ENCODE measurements at regions not wholly inside any gene's neighbourhood (a gene's known extent, or its start where the extent isn't known, plus 50 kb on each side); places are given as distances from the start of the nearest gene placed in this dataset.

DNA sequence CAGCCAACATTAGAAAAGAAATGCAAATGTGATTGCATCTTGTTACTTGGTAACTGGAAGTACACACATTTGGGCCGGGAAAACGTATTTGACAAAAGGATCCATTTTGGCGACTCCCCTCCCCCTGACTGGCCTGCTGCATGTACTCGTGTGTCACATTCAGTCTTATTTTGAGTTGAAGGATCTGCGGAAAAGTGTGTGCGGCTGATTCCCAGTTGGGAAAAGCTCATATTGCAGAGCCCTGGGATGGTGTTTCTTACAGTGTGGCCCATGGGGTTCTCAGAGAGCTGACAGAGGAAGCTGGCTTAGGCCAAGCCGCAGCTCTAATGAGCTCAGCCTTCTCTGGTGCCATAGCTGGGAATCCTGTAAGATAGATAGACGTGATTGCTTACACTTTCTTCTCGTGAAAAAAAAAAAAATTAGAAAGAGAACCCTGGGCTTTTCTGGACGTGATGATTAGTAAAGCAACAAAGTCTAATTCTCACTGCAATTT is 170.3 kb upstream of the ARGLU1 start:
- Mint-ChIP-seq H3K27ac (no peak overlapping the region), H3K36me3 (no peaks in the 10 kb centered on the region), H3K27me3 (no peaks in the 10 kb centered on the region), H3K4me1 (no peaks in the 10 kb centered on the region), H3K4me3 (no peak overlapping the region), H3K9me3 (peaks cover 3% of the 10 kb centered on the region)
- ATAC-seq = no peak

DNA sequence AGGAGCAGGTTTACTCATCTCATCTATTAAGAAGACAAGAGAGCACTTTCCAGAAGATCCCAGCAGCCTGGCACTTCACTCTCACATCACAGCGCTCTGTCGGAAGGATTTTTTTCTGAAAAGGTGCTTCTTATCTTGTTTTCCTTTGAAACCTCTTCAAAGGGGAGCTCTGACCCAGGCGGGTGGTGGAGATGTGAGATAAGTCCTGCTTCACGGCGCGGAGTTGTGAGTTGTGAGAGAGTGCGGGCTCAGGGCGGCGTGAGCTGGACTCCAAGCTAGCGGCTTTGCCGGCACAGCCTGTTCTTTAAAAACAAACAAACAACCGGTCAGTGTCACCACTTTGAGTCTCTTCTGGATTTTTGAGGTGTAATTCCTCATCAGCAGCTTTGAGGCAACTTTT is 169.0 kb upstream of the ARGLU1 start:
- Mint-ChIP-seq H3K4me1 (no peaks in the 10 kb centered on the region), H3K9me3 (peaks cover 3% of the 10 kb centered on the region), H3K27me3 (no peaks in the 10 kb centered on the region), H3K36me3 (no peaks in the 10 kb centered on the region), H3K4me3 (no peak overlapping the region), H3K27ac (no peak overlapping the region)
- ATAC-seq = no peak

DNA sequence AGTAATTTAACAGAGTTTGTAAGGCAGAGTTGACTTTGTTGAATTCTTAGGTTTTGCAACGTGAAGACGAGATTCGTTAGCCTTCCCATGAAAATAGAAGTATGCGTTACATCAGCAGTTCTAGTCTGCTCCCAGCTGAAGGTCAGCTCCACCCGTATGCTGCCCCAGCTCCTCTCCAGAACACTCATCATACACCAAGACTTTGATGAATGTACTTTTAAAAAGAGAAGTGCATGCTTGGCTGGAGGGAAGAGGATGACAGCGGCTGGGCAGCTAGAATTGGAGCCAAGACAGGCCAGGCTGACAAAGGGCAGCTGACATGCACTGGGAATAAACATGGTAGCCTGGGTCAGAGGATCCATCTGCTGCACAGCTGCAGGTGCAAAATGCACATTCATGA is 166.3 kb upstream of the ARGLU1 start:
- H3K27ac Mint-ChIP-seq = no peak overlapping the region
- no peaks in the 10 kb centered on the region for H3K4me1 Mint-ChIP-seq
- no peaks in the 10 kb centered on the region for H3K27me3 Mint-ChIP-seq
- no peaks in the 10 kb centered on the region for H3K36me3 Mint-ChIP-seq
- no peak for ATAC-seq
- H3K9me3 Mint-ChIP-seq = peaks cover 3% of the 10 kb centered on the region
- H3K4me3 Mint-ChIP-seq = no peak overlapping the region

DNA sequence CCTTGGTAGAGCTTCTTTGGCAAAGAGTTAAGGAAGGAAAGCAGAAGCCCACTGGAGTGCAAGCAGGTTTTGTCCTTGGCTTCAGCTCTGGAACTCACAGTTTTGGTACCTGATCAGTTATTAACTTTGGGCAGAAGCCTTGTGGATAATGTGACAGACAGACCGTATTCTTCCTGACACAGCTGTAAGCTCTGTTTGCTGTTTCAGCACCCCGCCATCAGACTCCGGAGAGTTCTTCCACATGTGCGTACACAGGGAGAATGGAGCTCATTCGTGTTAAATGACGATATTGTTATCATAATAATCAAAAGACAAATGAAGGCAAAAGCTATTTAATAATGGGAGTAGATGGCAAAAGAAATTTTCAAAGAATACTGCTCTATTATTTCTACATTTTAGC is 155.1 kb upstream of the ARGLU1 start:
- Mint-ChIP-seq H3K4me1 (no peaks in the 10 kb centered on the region), H3K9me3 (peaks cover 3% of the 10 kb centered on the region), H3K36me3 (no peaks in the 10 kb centered on the region), H3K27me3 (no peaks in the 10 kb centered on the region), H3K4me3 (no peak overlapping the region), H3K27ac (no peak overlapping the region)
- no peak for ATAC-seq

DNA sequence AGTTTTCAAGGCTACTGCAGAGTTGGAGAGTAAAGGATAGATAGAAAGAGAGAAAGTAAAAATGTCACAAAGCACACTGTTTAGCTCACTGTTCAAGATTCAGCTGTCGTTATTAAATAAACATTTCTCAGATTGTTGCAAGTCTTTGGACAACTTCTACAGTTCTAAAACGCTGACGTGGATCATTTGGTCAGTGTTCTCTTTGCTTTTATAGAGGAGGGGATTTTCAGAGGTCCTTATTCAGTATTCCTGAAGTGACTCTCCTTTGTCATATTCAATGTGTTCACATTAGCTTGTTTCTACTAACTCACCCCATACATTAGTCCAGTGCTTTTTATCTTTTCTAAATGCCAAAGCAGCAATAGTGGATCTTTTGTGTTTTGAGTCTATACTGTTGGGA is 154.7 kb upstream of the ARGLU1 start:
- Mint-ChIP-seq H3K27me3 (no peaks in the 10 kb centered on the region), H3K36me3 (no peaks in the 10 kb centered on the region), H3K4me1 (no peaks in the 10 kb centered on the region), H3K4me3 (no peak overlapping the region), H3K27ac (no peak overlapping the region), H3K9me3 (peaks cover 5% of the 10 kb centered on the region)
- no peak for ATAC-seq

DNA sequence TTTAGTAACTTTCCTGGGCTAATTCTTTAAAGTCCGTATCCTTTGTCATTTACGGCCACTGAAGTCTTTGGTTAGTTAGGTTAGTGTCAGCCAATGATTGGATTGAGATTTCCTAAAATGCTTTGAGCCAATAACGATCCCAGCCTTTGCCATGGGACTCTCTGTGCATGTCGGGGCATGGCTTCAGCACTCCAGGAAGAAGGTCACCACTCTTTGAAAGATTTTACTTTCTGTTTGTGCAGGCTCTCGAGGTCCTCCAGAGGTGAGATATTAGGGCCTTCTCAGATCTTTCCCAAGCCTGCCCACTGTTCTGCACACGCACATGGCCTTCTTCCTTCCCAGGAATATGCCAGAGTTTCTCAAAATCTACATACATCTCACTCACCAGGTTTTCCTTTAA is 153.7 kb upstream of the ARGLU1 start:
- H3K4me3 Mint-ChIP-seq = no peak overlapping the region
- no peaks in the 10 kb centered on the region for H3K36me3 Mint-ChIP-seq
- H3K27me3 Mint-ChIP-seq = no peaks in the 10 kb centered on the region
- ATAC-seq = no peak
- no peaks in the 10 kb centered on the region for H3K4me1 Mint-ChIP-seq
- H3K27ac Mint-ChIP-seq = no peak overlapping the region
- peaks cover 9% of the 10 kb centered on the region for H3K9me3 Mint-ChIP-seq

DNA sequence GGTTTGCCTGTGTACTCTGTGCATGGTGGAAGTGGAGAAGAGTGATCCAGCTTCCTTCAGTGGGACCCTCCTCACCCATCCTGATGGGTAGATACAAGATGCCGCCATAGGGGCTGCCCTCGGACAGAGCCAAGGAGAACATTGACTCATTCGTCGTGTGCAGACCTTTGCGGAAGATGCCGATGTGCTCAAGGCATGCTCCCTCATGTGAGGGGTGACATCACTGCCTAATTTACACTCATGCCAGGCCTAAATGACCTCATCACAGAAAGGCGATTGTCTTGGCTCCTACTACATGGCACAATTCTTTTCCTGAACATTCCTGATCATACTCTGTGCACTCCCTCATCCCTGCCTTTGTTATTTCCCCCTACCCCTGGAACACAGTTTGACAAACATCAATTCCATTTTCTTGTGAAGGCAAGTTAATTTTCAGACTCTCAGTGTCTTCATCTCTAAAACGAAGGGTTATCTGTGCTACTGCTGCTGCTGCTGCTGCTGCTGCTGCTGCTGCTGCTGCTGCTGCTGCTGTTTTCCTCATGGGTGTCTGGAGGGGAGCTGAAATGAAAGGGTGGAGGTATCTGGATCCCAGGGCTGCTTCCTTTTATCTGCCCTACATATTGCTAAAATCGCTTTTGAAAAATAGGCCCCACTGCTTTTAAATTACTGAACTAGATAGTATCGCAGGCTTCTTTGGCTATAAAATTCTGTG is 146.5 kb upstream of the ARGLU1 start:
- Mint-ChIP-seq H3K4me3 (no peak overlapping the region), H3K9me3 (peaks cover 9% of the 10 kb centered on the region), H3K27ac (no peak overlapping the region), H3K4me1 (no peaks in the 10 kb centered on the region), H3K36me3 (no peaks in the 10 kb centered on the region), H3K27me3 (no peaks in the 10 kb centered on the region)
- ATAC-seq = no peak

DNA sequence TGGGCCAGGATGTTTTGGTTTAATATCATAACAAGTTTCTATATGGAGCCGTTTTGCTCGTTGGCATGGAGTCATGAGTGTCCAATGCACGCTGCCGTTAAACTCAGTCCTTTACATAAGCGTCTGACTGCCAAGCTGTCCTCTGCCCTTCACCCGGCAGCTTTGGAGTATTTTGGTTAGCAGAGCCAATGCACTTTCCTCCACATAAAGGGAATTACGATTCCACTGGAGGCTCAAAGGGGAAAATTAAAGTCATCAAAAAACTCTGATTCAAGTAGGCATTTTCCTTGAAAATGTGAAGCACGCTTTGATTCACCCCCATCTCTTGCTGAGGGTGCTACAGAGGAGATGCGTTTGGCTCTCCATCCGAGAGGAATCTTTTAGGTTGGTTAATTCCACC is 144.4 kb upstream of the ARGLU1 start:
- no peaks in the 10 kb centered on the region for H3K27me3 Mint-ChIP-seq
- H3K9me3 Mint-ChIP-seq = peaks cover 4% of the 10 kb centered on the region
- no peak for ATAC-seq
- H3K4me1 Mint-ChIP-seq = no peaks in the 10 kb centered on the region
- H3K4me3 Mint-ChIP-seq = no peak overlapping the region
- no peaks in the 10 kb centered on the region for H3K36me3 Mint-ChIP-seq
- no peak overlapping the region for H3K27ac Mint-ChIP-seq

DNA sequence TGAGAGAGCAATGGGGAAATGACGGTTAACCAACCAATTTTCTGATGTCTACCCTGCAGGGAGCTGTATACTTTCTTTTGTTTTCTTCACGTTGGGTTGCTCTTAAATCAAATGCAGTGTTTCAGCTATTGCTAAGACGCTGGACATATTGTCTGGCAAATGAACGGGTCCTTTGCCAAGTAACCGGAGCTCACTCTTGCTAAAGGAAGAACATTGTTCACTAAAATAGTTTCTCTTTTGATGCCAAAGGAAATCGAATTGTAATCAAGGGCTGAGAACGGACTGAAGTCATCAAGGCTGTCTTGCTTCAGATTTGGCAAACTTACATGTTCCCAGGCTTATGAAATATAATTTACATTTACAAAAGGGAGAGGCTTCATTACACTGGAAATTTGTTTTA is 142.3 kb upstream of the ARGLU1 start:
- no peaks in the 10 kb centered on the region for H3K4me1 Mint-ChIP-seq
- no peak for ATAC-seq
- no peak overlapping the region for H3K27ac Mint-ChIP-seq
- H3K9me3 Mint-ChIP-seq = peaks cover 2% of the 10 kb centered on the region
- H3K36me3 Mint-ChIP-seq = no peaks in the 10 kb centered on the region
- H3K27me3 Mint-ChIP-seq = no peaks in the 10 kb centered on the region
- no peak overlapping the region for H3K4me3 Mint-ChIP-seq

DNA sequence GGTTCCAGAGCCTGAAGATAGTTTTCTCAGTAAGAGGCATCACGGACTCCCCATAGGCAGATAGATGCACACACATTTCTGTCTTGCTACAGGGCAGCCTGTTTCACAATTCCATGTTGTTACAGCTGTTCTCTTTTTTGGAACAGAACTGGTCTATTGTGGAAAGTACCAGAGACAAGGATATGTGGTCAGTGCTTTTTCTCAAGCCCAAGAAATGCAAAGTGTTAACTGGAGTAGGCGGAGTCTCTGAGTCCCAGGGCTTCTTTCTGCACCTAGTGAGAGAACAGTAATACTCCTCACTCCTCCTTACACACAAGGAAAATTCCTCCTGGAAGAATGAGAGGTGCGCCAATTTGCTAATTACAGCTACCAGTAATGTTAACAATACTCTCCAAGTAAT is 141.6 kb upstream of the ARGLU1 start:
- no peaks in the 10 kb centered on the region for H3K4me1 Mint-ChIP-seq
- no peak overlapping the region for H3K27ac Mint-ChIP-seq
- peaks cover 2% of the 10 kb centered on the region for H3K9me3 Mint-ChIP-seq
- ATAC-seq = no peak
- no peaks in the 10 kb centered on the region for H3K36me3 Mint-ChIP-seq
- H3K27me3 Mint-ChIP-seq = no peaks in the 10 kb centered on the region
- H3K4me3 Mint-ChIP-seq = no peak overlapping the region

DNA sequence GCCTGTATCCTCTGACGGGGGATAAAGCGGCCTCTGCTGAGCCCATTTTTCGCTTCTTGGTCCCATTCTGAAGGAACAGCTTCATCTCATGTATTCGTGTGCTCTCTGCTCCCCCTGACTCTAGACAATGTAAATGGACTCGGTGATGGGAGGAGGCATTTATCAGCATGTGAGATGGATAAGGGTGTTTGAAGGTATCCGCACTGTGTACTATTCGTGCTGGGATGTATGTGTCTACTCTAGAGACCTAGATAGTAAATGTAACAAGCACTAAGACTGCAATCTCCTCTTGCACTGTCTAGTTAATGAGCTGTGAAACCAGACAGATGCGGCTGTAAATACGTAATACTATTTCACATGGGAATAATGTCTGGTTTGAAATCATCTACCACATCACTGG is 134.6 kb upstream of the ARGLU1 start:
- Mint-ChIP-seq H3K4me1 (no peaks in the 10 kb centered on the region), H3K9me3 (no peaks in the 10 kb centered on the region), H3K27me3 (no peaks in the 10 kb centered on the region), H3K36me3 (no peaks in the 10 kb centered on the region), H3K27ac (no peak overlapping the region), H3K4me3 (no peak overlapping the region)
- no peak for ATAC-seq

DNA sequence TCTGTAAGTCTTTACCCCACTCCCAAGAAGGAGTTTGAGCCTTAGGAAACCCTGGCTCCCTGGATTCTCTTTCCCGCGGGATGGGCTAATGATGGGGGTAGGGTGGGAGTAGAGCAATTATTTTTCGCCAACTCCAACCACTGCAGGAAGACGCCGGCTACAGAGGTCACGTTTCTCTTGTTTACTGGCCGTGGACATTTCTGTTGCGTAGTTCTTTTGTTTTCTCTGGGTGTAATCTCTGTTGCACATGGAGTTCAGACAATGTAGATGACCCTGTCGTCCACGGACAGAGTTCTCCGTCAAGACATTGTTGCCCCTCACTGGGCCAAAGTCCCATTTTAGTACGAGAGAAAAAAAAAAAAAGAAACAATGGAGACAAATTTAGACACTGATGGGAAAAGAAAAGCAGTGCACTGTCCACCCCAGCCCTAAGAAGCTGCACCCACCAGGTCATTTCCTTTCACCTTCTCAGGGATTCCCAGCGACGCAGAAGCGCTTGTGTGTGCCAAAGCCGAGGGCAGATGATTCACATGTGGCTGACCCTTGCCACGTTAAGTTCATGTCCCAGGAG is 133.9 kb upstream of the ARGLU1 start:
- Mint-ChIP-seq H3K9me3 (no peaks in the 10 kb centered on the region), H3K4me1 (no peaks in the 10 kb centered on the region), H3K36me3 (no peaks in the 10 kb centered on the region)

DNA sequence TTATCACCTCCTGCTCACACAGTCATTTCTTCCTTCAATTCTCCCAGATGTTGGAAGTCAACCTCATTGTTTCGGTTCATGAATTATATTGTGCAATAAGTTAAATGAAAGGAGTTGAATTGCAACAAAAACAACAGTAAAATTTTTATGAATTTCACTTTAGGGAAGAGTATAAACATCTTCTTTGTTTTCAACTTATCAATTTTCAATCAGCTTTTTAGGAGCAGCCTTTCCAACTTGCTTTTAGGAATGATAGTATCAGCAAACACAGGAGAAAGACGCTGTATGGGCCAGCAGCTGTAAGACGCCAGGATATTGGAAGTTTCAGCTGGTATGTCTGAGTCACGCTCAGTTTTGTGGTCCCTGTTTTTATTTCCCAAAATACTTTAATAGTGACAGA is 132.5 kb upstream of the ARGLU1 start:
- no peaks in the 10 kb centered on the region for H3K27me3 Mint-ChIP-seq
- H3K36me3 Mint-ChIP-seq = no peaks in the 10 kb centered on the region
- ATAC-seq = no peak
- H3K4me1 Mint-ChIP-seq = no peaks in the 10 kb centered on the region
- H3K27ac Mint-ChIP-seq = no peak overlapping the region
- no peaks in the 10 kb centered on the region for H3K9me3 Mint-ChIP-seq
- H3K4me3 Mint-ChIP-seq = no peak overlapping the region

More for the DNA sequence above, 133.9 kb upstream of the ARGLU1 start:
- no peak for ATAC-seq
- Mint-ChIP-seq H3K4me3 (no peak overlapping the region), H3K27ac (no peak overlapping the region), H3K27me3 (no peaks in the 10 kb centered on the region)

DNA sequence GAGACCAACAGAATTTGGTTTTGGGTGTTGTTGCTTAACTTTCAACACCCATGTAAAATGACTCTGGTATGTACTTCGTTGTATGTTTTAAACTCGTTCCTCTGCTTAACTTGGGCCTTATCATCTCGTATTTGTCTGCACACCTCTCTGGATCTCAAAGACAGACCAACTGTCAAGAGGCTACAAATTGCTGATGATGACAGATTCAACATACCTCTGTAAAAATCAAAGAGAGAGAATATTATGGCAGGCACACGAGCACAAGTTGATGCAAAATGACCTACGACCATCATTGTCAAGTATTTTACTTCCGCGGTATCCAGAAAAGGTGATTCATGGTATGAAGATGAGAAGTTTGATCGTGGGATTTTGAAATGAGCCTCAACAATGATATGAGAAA is 132.1 kb upstream of the ARGLU1 start:
- Mint-ChIP-seq H3K36me3 (no peaks in the 10 kb centered on the region), H3K9me3 (no peaks in the 10 kb centered on the region), H3K27ac (no peak overlapping the region), H3K4me1 (no peaks in the 10 kb centered on the region), H3K4me3 (no peak overlapping the region), H3K27me3 (no peaks in the 10 kb centered on the region)
- ATAC-seq = no peak

DNA sequence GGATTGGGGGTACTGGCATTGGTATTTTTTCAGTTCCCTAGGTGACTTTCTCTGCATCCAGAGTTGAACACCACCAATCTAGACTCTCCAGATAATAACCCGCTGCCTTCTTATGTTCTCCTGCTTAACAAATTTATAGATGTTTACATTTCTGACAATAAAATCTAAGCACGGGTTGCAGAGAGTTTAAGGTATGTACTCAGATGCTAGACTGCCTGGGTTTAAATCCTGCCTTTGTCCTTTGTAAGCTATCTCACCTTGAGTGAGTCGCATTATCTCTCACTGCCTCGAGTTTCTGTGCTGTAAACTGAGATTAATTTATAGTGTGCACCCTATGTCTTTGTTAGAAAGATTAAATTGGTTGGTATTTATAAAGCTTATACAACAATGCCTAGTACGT is 131.4 kb upstream of the ARGLU1 start:
- Mint-ChIP-seq H3K4me1 (no peaks in the 10 kb centered on the region), H3K27ac (no peak overlapping the region), H3K27me3 (no peaks in the 10 kb centered on the region), H3K4me3 (no peak overlapping the region), H3K9me3 (no peaks in the 10 kb centered on the region), H3K36me3 (no peaks in the 10 kb centered on the region)
- no peak for ATAC-seq

DNA sequence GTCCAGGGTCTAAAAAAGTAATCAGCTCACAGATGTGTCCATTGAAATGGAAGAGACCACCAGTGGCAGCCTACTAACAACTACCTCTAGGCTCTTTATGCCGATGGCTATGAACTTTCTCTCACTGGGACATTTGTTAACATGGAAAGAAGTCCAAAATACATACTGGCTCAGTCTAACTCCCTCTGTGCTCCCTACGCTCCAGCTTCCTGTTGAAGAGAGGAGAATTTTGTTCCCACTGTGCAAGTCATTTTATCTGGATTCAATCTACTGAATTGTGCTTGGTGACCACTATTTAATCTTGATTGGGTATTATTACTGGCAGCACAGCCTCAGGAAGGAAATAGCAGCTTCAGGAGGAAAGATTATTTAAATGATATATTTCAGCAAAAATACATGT is 128.8 kb upstream of the ARGLU1 start:
- Mint-ChIP-seq H3K27me3 (no peaks in the 10 kb centered on the region), H3K9me3 (no peaks in the 10 kb centered on the region), H3K36me3 (no peaks in the 10 kb centered on the region), H3K4me3 (no peak overlapping the region), H3K27ac (no peak overlapping the region), H3K4me1 (no peaks in the 10 kb centered on the region)
- ATAC-seq = no peak
